HG03442 (cell line): ENCODE measurements at regions not wholly inside any gene's neighbourhood (a gene's known extent, or its start where the extent isn't known, plus 50 kb on each side); places are given as distances from the start of the nearest gene placed in this dataset.
A peak's percentile ranks its signal among the peaks of the same experiment; 100 is the strongest.

ENCODE experiments used
- ATAC-seq: cut with Tn5 transposase; IDR thresholded peaks from one replicate; pipeline ENCODE4 v1.9.1; 2021; ENCODE audit warnings: mild to moderate bottlenecking, moderate library complexity; ENCODE audit not compliant: unreplicated experiment

GRCh38 chr4:148778980-148779675, 336.9 kb upstream of the NR3C2 start:
- no peak for ATAC-seq

- ATAC-seq: no peak
These were observed 334.7 kb upstream of the NR3C2 start for GRCh38 chr4:148776941-148777340.

GRCh38 chr4:148774134-148774533, 331.9 kb upstream of the NR3C2 start:
- no peak for ATAC-seq

- no peak for ATAC-seq
These were observed 331.1 kb upstream of the NR3C2 start for GRCh38 chr4:148773313-148773712.

GRCh38 chr4:148770848-148771247, 328.6 kb upstream of the NR3C2 start:
- no peak for ATAC-seq

GRCh38 chr4:148770377-148770776, 328.2 kb upstream of the NR3C2 start:
- no peak for ATAC-seq

GRCh38 chr4:148764720-148765119, 322.5 kb upstream of the NR3C2 start:
- ATAC-seq: no peak

- ATAC-seq: no peak
These were observed 315.0 kb upstream of the NR3C2 start for GRCh38 chr4:148757171-148757570.

GRCh38 chr4:148749403-148749802, 307.2 kb upstream of the NR3C2 start:
- ATAC-seq: no peak

GRCh38 chr4:148747721-148748268, 305.6 kb upstream of the NR3C2 start:
- no peak for ATAC-seq

GRCh38 chr4:148740701-148741100, 298.5 kb upstream of the NR3C2 start:
- no peak for ATAC-seq

GRCh38 chr4:148737061-148737770, 295.0 kb upstream of the NR3C2 start:
- no peak for ATAC-seq

GRCh38 chr4:148735432-148736155, 293.4 kb upstream of the NR3C2 start:
- peak; percentile 88 for ATAC-seq

- ATAC-seq: no peak
These were observed 288.6 kb upstream of the NR3C2 start for GRCh38 chr4:148730766-148731165.

GRCh38 chr4:148730082-148730640, 287.9 kb upstream of the NR3C2 start:
- no peak for ATAC-seq

GRCh38 chr4:148717988-148718387, 275.8 kb upstream of the NR3C2 start:
- no peak for ATAC-seq

- no peak for ATAC-seq
These were observed 274.3 kb upstream of the NR3C2 start for GRCh38 chr4:148716431-148717052.

- no peak for ATAC-seq
These were observed 262.1 kb upstream of the NR3C2 start for GRCh38 chr4:148704291-148704690.

- no peak for ATAC-seq
These were observed 252.5 kb upstream of the NR3C2 start for GRCh38 chr4:148694702-148695101.

- ATAC-seq: no peak
These were observed 251.9 kb upstream of the NR3C2 start for GRCh38 chr4:148693913-148694649.
